ENCODE measurements at regions not wholly inside any gene's neighbourhood (a gene's known extent, or its start where the extent isn't known, plus 50 kb on each side); places are given as distances from the start of the nearest gene placed in this dataset.

- in situ Hi-C loops (cut with HindIII; ENCODE audit: low sequenced_read_pairs): no loop called here
- no peak for DNase-seq (ENCODE audit: low spot score)
Measured at GRCh38 chr5:29077451-29077850, 2039.1 kb upstream of the CDH9 start.

GRCh38 chr5:29069104-29069402 is 2030.7 kb upstream of the CDH9 start:
- no peak for DNase-seq (ENCODE audit: low spot score)
- in situ Hi-C loops (cut with HindIII; ENCODE audit: low sequenced_read_pairs): no loop called here

- DNase-seq (ENCODE audit: low spot score): no peak
- in situ Hi-C loops (cut with HindIII; ENCODE audit: low sequenced_read_pairs): no loop called here
Measured at GRCh38 chr5:29061381-29061780, 2023.0 kb upstream of the CDH9 start.

- DNase-seq (ENCODE audit: low spot score): no peak
- in situ Hi-C loops (cut with HindIII; ENCODE audit: low sequenced_read_pairs): no loop called here
Measured at GRCh38 chr5:29054694-29055093, 2016.3 kb upstream of the CDH9 start.

GRCh38 chr5:29054282-29054681 is 2015.9 kb upstream of the CDH9 start:
- in situ Hi-C loops (cut with HindIII; ENCODE audit: low sequenced_read_pairs): no loop called here
- DNase-seq (ENCODE audit: low spot score): no peak

DNA sequence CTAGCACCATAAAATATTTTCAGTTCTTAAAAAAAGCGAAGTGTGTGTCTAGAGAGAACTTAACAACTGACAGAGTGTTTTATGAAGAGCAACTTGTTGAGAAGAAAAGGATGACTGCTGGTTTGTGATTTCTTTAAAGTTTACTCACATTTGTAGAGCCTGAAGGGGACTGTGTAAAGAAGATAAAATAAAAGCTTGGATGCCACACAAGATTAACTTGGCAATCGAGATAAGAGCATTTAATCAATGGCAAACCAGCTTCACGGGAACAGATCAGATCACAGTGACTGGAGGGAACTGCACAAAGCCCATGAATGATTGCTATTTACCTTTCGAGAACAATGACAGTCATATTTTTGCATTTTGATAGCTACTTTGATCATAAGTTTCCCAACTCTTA is 2013.1 kb upstream of the CDH9 start:
- in situ Hi-C loops (cut with HindIII; ENCODE audit: low sequenced_read_pairs): no loop called here
- DNase-seq (ENCODE audit: low spot score): no peak

DNA sequence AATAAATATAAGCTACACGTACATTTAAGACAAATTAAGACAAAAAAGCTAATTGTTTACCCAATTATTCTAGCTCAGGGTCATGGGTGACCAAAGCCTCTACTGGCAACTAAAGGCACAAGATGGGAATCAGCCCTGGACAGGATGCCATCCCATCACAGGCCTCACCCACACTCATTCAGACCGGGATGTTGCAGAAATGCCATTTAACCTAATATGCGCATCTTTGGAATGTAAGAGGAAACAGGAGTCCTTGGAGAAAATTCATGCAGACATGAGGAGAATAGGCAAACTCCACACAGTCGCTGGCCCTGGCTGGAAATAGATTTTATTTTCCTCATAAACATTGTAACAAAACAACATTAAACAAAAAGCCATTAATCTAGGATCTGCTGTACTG is 2003.8 kb upstream of the CDH9 start:
- DNase-seq (ENCODE audit: low spot score): no peak
- in situ Hi-C loops (cut with HindIII; ENCODE audit: low sequenced_read_pairs): no loop called here

DNA sequence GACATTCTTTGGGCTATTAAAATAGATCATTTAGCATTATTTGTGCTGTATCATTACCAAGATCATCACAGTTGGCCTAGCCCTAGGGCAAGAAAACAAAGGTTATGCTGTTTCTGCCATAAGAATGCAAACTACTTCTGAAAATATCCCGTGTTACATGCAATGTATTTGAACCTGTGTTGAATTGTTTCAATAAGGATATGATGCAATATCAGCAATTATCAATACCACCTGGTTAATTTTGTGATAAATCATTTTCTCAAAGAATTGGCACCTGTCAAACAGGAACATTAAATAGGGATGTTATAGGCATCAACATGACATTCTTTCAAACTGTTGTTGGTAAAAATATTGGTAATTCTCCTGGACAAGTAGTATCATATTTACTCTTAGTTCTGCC is 2002.0 kb upstream of the CDH9 start:
- in situ Hi-C loops (cut with HindIII; ENCODE audit: low sequenced_read_pairs): no loop called here

GRCh38 chr5:29039994-29040393 is 2001.6 kb upstream of the CDH9 start:
- no peak for DNase-seq (ENCODE audit: low spot score)
- in situ Hi-C loops (cut with HindIII; ENCODE audit: low sequenced_read_pairs): no loop called here

More for the DNA sequence above, 2002.0 kb upstream of the CDH9 start:
- DNase-seq (ENCODE audit: low spot score): no peak

DNA sequence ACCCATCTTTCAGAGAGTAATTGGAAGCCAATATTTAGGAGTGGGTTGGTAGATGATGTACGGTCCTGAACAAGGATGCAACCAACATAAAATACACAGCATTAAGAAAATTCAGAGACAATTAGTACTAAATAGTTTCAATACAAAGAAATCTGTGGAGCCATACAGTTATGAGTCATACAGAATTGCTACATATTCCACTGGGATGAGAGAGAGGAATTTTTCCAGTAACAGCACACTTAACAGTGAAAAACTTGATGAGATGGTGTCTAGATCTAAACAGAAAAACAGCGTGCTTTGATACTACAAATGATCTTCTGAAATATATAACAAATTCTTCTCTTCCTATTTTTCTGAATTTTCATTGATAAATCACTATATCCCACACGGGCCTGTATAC is 1999.3 kb upstream of the CDH9 start:
- in situ Hi-C loops (cut with HindIII; ENCODE audit: low sequenced_read_pairs): no loop called here
- DNase-seq (ENCODE audit: low spot score): no peak

- DNase-seq (ENCODE audit: low spot score): no peak
- in situ Hi-C loops (cut with HindIII; ENCODE audit: low sequenced_read_pairs): no loop called here
Measured at GRCh38 chr5:29024052-29024451, 1985.7 kb upstream of the CDH9 start.

DNA sequence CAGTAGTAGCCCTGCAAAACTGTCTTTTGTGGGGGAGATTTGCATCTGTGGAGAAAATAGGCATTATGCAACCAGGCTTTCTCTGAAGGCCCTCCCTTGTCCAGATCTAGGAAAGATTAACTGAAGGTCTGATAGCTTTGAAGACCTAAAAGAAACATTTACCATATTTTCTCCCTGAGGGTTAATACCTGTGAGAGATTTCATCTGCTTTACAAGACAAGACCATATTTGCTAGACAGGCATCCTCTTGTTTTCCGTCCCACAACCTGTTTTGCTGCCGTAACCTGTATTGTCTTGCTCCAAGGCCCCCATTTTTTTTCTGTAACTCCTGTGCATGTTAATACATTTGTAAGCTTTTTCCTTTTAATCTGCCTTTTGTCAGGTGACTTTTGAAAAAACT is 1985.2 kb upstream of the CDH9 start:
- in situ Hi-C loops (cut with HindIII; ENCODE audit: low sequenced_read_pairs): no loop called here

GRCh38 chr5:29017501-29017900 is 1979.1 kb upstream of the CDH9 start:
- in situ Hi-C loops (cut with HindIII; ENCODE audit: low sequenced_read_pairs): no loop called here
- no peak for DNase-seq (ENCODE audit: low spot score)

More for the DNA sequence above, 1985.2 kb upstream of the CDH9 start:
- no peak for DNase-seq (ENCODE audit: low spot score)

DNA sequence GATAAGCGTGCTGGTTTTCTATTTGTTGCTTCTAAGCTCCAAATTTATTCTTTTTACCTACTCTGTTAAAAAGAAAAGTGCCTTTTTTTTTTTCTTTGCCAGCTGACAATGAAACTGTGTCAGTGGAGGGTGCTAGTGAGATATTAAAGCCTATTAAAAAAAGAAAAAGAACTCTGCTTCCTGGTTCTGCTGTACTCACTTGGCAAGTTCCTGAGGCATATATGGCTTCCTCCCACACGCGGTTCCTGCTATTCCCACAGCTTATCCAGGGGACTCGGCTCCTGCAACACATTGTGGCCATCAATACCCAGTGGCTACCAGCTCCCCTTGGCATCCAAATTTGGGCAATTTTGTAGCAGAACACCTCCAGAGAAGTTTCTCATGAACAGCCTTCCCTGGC is 1977.7 kb upstream of the CDH9 start:
- no peak for DNase-seq (ENCODE audit: low spot score)
- in situ Hi-C loops (cut with HindIII; ENCODE audit: low sequenced_read_pairs): no loop called here

DNA sequence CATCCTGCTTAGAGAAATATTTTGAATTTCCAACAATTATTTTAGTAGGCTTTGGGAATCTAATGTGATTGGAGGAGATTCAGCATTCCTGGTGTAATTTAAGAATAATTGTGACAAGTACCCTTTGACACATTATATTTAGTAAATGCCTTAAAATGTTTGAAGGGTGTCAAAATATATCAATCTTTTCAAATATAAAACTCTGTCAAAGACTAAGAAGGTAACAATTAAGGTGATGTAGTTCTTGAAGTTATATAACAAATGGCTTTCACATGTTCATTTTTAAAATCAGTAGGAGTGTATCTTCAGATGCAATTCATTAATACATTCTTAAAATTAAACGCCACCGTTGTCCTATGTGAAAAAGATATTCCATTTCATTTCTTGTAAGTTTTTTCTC is 1977.1 kb upstream of the CDH9 start:
- no peak for DNase-seq (ENCODE audit: low spot score)
- in situ Hi-C loops (cut with HindIII; ENCODE audit: low sequenced_read_pairs): no loop called here

GRCh38 chr5:29005386-29005785 is 1967.0 kb upstream of the CDH9 start:
- DNase-seq (ENCODE audit: low spot score): no peak
- in situ Hi-C loops (cut with HindIII; ENCODE audit: low sequenced_read_pairs): no loop called here

- no peak for DNase-seq (ENCODE audit: low spot score)
- in situ Hi-C loops (cut with HindIII; ENCODE audit: low sequenced_read_pairs): no loop called here
Measured at GRCh38 chr5:29002481-29002880, 1964.1 kb upstream of the CDH9 start.

- in situ Hi-C loops (cut with HindIII; ENCODE audit: low sequenced_read_pairs): no loop called here
- DNase-seq (ENCODE audit: low spot score): no peak
Measured at GRCh38 chr5:29001666-29002065, 1963.3 kb upstream of the CDH9 start.

GRCh38 chr5:28984639-28985038 is 1946.3 kb upstream of the CDH9 start:
- in situ Hi-C loops (cut with HindIII; ENCODE audit: low sequenced_read_pairs): no loop called here
- no peak for DNase-seq (ENCODE audit: low spot score)

GRCh38 chr5:28975508-28975907 is 1937.1 kb upstream of the CDH9 start:
- in situ Hi-C loops (cut with HindIII; ENCODE audit: low sequenced_read_pairs): no loop called here
- DNase-seq (ENCODE audit: low spot score): no peak

DNA sequence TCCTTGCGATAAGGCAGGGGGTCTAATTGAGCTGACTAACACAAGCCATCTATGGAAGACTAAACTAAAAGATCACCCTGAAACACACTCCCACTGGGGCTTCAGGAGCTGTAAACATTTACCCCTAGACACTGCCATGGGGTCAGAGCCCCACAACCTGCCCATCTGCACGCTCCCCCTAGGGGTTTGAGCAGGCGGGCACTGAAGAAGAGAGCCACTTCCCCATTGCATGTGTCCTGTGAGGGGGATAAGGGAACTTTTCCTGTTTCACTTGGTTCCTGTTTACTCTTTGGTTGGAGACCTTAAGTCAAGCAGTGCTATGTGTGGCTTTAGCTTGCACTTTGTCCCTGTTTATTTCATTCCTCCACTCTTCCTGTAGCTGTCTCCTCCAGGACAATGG is 1929.5 kb upstream of the CDH9 start:
- in situ Hi-C loops (cut with HindIII; ENCODE audit: low sequenced_read_pairs): no loop called here
- no peak for DNase-seq (ENCODE audit: low spot score)

GRCh38 chr5:28961816-28962215 is 1923.4 kb upstream of the CDH9 start:
- in situ Hi-C loops (cut with HindIII; ENCODE audit: low sequenced_read_pairs): no loop called here

More at GRCh38 chr5:28961816-28962215, 1923.4 kb upstream of the CDH9 start:
- DNase-seq (ENCODE audit: low spot score): no peak

Measured in G401 (cell line).